ENCODE measurements at regions not wholly inside any gene's neighbourhood (a gene's known extent, or its start where the extent isn't known, plus 50 kb on each side); places are given as distances from the start of the nearest gene placed in this dataset.
"Not testable (repeated sequence)": the region's sequence is repeated elsewhere in the genome, so short reads cannot be mapped to it uniquely, and the experiment has no call there.

- TF ChIP-seq, protein P1, sequence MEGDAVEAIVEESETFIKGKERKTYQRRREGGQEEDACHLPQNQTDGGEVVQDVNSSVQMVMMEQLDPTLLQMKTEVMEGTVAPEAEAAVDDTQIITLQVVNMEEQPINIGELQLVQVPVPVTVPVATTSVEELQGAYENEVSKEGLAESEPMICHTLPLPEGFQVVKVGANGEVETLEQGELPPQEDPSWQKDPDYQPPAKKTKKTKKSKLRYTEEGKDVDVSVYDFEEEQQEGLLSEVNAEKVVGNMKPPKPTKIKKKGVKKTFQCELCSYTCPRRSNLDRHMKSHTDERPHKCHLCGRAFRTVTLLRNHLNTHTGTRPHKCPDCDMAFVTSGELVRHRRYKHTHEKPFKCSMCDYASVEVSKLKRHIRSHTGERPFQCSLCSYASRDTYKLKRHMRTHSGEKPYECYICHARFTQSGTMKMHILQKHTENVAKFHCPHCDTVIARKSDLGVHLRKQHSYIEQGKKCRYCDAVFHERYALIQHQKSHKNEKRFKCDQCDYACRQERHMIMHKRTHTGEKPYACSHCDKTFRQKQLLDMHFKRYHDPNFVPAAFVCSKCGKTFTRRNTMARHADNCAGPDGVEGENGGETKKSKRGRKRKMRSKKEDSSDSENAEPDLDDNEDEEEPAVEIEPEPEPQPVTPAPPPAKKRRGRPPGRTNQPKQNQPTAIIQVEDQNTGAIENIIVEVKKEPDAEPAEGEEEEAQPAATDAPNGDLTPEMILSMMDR (conservative IDR thresholded peaks at IDR 0.05): no peak
- H3K27ac ChIP-seq: peak overlapping the region; percentile 76
Measured at GRCh38 chr13:109986851-109987250, 200.5 kb upstream of the IRS2 start.

DNA sequence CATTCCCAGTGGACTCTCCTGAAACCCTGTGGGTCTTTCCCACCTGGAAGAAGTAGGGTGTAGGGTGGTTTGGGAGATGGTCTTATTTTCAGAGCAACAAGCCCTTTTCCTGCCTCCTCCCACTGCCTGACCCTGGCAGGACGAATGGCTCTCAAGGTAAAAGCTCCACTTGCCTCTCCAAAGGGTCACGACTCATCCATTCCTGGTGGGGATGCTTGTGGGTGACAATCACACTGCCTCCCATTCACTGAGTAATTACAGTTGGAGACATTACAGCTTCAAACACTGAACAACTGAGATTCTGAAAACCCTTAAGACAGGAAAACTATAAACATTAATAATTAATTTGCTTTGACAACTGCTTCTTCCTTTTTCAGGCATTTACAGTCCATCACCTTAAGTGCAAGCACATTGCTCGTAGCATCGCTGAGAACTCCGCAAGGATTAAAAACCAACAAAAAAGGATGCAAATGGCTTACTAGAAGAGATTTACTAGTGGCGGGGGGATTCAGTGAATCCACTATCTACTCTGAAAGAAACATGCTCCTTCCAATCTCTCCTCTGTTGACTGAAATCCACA, 199.6 kb upstream of the IRS2 start:
- TF ChIP-seq, protein P1 (conservative IDR thresholded peaks at IDR 0.05): no peak
- peak overlapping the region; percentile 76 for H3K27ac ChIP-seq

- TF ChIP-seq, protein P1 (conservative IDR thresholded peaks at IDR 0.05): no peak
- H3K27ac ChIP-seq: peak overlapping the region; percentile 76
Measured at GRCh38 chr13:109983447-109983846, 197.1 kb upstream of the IRS2 start.

DNA sequence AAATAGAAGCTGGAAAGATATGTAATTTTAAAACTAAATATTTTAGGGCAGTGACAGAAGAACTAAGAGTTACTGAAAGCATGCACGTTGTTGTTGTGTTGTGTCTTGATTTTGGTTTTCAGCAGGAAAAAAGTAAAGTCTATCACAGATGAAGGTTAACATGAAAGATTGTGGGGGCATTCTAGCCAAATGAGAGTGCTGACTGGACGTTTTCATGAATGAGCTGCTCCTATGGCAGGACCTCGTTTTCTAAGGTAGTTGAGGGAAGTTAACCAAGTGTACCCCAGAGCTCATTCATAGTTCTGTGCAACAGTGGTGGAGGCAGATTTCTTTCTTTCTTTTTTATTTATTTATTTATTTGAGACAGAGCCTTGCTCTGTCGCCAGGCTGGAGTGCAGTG, 194.6 kb upstream of the IRS2 start:
- no peak overlapping the region for H3K27ac ChIP-seq
- TF ChIP-seq, protein P1 (conservative IDR thresholded peaks at IDR 0.05): no peak

GRCh38 chr13:109979676-109980075, 193.3 kb upstream of the IRS2 start:
- H3K27ac ChIP-seq: not testable (repeated sequence)

DNA sequence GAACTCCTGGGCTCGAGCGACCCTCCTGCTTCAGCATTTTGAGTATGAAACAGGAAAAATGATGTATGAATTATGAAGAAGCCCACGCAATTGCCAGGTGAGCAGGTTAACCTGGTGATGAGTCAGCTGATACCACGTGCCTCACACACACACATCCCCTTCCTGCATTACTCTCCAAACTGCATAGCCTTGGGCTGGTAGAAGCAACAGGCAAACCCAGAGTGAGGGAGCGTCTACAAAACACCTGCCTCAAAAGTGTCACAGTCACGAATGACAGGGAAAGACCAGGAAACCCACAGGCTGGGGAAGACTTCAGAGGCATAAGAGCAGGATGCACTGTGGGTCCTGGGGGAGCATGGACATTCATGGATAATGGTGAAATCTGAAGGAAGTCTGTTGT, 192.8 kb upstream of the IRS2 start:
- TF ChIP-seq, protein P1 (conservative IDR thresholded peaks at IDR 0.05): no peak
- no peak overlapping the region for H3K27ac ChIP-seq

GRCh38 chr13:109977212-109977968, 191.0 kb upstream of the IRS2 start:
- H3K27ac ChIP-seq: no peak overlapping the region
- TF ChIP-seq, protein P1 (conservative IDR thresholded peaks at IDR 0.05): no peak

Data from VCaP (cell line).